GM23338 (cell line): ENCODE measurements at regions not wholly inside any gene's neighbourhood (a gene's known extent, or its start where the extent isn't known, plus 50 kb on each side); places are given as distances from the start of the nearest gene placed in this dataset.

ENCODE experiments used
- CREB1 ChIP-seq: fragments of 250-450 bp; sonication (Bioruptor Pico); IDR thresholded peaks from 2 replicates; pipeline ENCODE4 v1.5.0; 2020; ENCODE audit warnings: low read depth, mild to moderate bottlenecking, moderate library complexity
- EZH2 ChIP-seq: fragments of 200-600 bp; sonication (generic); IDR thresholded peaks from one replicate; pipeline ENCODE4 v1.8.0; 2017; ENCODE audit warnings: antibody characterized with exemption, mild to moderate bottlenecking, low read depth; ENCODE audit not compliant: unreplicated experiment
- EZH2phosphoT487 ChIP-seq: fragments of 200-600 bp; sonication (generic); IDR thresholded peaks from one replicate; pipeline ENCODE4 v1.8.1; 2018; ENCODE audit warnings: antibody characterized with exemption; ENCODE audit not compliant: unreplicated experiment
- JUNB ChIP-seq: IDR thresholded peaks from one replicate; pipeline ENCODE4 v1.6.1; 2016; ENCODE audit warnings: antibody characterized with exemption; ENCODE audit not compliant: unreplicated experiment
- POLR2AphosphoS5 ChIP-seq: IDR thresholded peaks from 2 replicates; pipeline ENCODE4 v1.6.1; 2016; ENCODE audit warnings: antibody characterized with exemption, low read depth
- TF ChIP-seq, protein P1 (sequence below), 2 experiments: fragments of 200-600 bp in 1 of 2; sonication (generic) in 1 of 2; conservative IDR thresholded peaks; 2 replicates each; pipeline versions ENCODE4 v1.5.1 to v1.6.1; 2016 to 2017; ENCODE audit warnings: antibody characterized with exemption in 2 of 2, low read depth in 2 of 2, mild to moderate bottlenecking in 2 of 2, moderate library complexity in 1 of 2
- TF ChIP-seq, protein P2 (sequence below): IDR thresholded peaks from one replicate; pipeline ENCODE4 v1.6.1; 2018; ENCODE audit warnings: antibody characterized with exemption; ENCODE audit not compliant: unreplicated experiment

DNA sequence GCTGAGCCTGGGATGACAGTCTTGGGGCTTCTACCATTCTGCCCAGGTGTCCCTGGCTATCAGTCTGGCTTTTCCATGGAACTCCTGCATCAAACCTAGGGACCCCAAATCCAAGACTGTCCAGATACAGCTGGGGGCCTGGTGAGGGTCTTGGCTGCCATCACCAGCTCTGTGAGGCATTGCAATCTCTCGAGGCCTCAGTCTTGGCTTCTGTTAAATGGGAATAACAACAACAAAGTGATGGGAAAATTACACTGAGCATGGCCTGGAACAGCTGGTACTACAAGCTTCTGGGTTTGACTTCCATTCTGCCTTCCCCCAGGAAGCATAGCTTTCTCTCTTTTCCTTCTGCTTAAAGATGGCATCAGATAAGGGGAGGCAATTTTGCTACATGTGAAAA lies 50.0 kb upstream of the LCTL start:
- TF ChIP-seq, protein P1, sequence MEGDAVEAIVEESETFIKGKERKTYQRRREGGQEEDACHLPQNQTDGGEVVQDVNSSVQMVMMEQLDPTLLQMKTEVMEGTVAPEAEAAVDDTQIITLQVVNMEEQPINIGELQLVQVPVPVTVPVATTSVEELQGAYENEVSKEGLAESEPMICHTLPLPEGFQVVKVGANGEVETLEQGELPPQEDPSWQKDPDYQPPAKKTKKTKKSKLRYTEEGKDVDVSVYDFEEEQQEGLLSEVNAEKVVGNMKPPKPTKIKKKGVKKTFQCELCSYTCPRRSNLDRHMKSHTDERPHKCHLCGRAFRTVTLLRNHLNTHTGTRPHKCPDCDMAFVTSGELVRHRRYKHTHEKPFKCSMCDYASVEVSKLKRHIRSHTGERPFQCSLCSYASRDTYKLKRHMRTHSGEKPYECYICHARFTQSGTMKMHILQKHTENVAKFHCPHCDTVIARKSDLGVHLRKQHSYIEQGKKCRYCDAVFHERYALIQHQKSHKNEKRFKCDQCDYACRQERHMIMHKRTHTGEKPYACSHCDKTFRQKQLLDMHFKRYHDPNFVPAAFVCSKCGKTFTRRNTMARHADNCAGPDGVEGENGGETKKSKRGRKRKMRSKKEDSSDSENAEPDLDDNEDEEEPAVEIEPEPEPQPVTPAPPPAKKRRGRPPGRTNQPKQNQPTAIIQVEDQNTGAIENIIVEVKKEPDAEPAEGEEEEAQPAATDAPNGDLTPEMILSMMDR (conservative IDR thresholded peaks at IDR 0.05; ENCODE audit: low read depth in 2 of 2): no peak
- no peak for TF ChIP-seq EZH2
- TF ChIP-seq CREB1 (CRISPR knock-in tag): no peak
- TF ChIP-seq EZH2phosphoT487: no peak
- TF ChIP-seq, protein P2, sequence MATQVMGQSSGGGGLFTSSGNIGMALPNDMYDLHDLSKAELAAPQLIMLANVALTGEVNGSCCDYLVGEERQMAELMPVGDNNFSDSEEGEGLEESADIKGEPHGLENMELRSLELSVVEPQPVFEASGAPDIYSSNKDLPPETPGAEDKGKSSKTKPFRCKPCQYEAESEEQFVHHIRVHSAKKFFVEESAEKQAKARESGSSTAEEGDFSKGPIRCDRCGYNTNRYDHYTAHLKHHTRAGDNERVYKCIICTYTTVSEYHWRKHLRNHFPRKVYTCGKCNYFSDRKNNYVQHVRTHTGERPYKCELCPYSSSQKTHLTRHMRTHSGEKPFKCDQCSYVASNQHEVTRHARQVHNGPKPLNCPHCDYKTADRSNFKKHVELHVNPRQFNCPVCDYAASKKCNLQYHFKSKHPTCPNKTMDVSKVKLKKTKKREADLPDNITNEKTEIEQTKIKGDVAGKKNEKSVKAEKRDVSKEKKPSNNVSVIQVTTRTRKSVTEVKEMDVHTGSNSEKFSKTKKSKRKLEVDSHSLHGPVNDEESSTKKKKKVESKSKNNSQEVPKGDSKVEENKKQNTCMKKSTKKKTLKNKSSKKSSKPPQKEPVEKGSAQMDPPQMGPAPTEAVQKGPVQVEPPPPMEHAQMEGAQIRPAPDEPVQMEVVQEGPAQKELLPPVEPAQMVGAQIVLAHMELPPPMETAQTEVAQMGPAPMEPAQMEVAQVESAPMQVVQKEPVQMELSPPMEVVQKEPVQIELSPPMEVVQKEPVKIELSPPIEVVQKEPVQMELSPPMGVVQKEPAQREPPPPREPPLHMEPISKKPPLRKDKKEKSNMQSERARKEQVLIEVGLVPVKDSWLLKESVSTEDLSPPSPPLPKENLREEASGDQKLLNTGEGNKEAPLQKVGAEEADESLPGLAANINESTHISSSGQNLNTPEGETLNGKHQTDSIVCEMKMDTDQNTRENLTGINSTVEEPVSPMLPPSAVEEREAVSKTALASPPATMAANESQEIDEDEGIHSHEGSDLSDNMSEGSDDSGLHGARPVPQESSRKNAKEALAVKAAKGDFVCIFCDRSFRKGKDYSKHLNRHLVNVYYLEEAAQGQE: no peak
- no peak for TF ChIP-seq JUNB
- no peak for TF ChIP-seq POLR2AphosphoS5
